B cell (primary cell): ENCODE measurements at regions not wholly inside any gene's neighbourhood (a gene's known extent, or its start where the extent isn't known, plus 50 kb on each side); places are given as distances from the start of the nearest gene placed in this dataset.

Experiments used
- ATAC-seq: fragments of 200-7000 bp; cut with Tn5 transposase; one replicate; pipeline ENCODE4 v1.10.0; 2021; ENCODE audit warnings: low read depth, mild to moderate bottlenecking, moderate number of reproducible peaks, moderate library complexity
- CTCF ChIA-PET: fragments of 350-600 bp; sonication (Branson Sonifier 250); formaldehyde crosslinking; loops from one replicate; lab custom pipeline; 2021; ENCODE audit warnings: antibody characterized with exemption, inconsistent platforms; lab: Charles Lee
- POLR2A ChIA-PET: fragments of 350-600 bp; sonication (Branson Sonifier 250); formaldehyde crosslinking; loops from one replicate; lab custom pipeline; 2021; ENCODE audit warnings: antibody characterized with exemption; lab: Charles Lee
- DNase-seq: peaks from one replicate; pipeline ENCODE4 v3.0.0; 2013
- H2AFZ ChIP-seq: 2 replicates; pipeline ENCODE4 v1.6.1; 2012; ENCODE audit warnings: mild to moderate bottlenecking, low read depth, low read length; ENCODE audit not compliant: insufficient read depth, poor library complexity, severe bottlenecking
- H3K27ac ChIP-seq, 2 donors: 1 replicate in 1 of 2; 2 replicates in 1 of 2; pipeline ENCODE4 v1.5.1; 2012 to 2013; ENCODE audit warnings: low read length in 2 of 2, mild to moderate bottlenecking in 2 of 2, moderate library complexity in 1 of 2
- H3K27me3 ChIP-seq, 4 experiments: fragments of 200-600 bp in 1 of 4; sonication (generic) in 1 of 4; replicated peaks in 1 of 4; 1 replicate in 2 of 4; 2 replicates in 2 of 4; pipeline versions ENCODE4 v1.6.1 to v1.7.0; 2013 to 2016; ENCODE audit warnings: low read length in 3 of 4, mild to moderate bottlenecking in 2 of 4, mixed read lengths in 1 of 4, moderate library complexity in 1 of 4; ENCODE audit not compliant: insufficient read depth in 4 of 4, control insufficient read depth in 3 of 4; ENCODE audit errors: control extremely low read depth in 1 of 4
- H3K36me3 ChIP-seq, 2 experiments: replicated peaks in 1 of 2; 1 replicate in 1 of 2; 2 replicates in 1 of 2; pipeline versions ENCODE4 v1.6.1 to v1.7.1; 2013; ENCODE audit warnings: low read length in 1 of 2; ENCODE audit not compliant: insufficient read depth in 2 of 2, control insufficient read depth in 1 of 2; ENCODE audit errors: control extremely low read depth in 1 of 2, extremely low read depth in 1 of 2
- H3K4me1 ChIP-seq, 2 donors: fragments of 200-600 bp in 1 of 2; sonication (generic) in 1 of 2; 1 replicate in 1 of 2; 2 replicates in 1 of 2; pipeline versions ENCODE4 v1.5.1 to v1.6.1; 2013 to 2017; ENCODE audit warnings: low read length in 2 of 2; ENCODE audit not compliant: control insufficient read depth in 2 of 2, insufficient read depth in 2 of 2
- H3K4me2 ChIP-seq: replicated peaks from 2 replicates; pipeline ENCODE3; 2012; ENCODE audit warnings: mild to moderate bottlenecking, low read depth, low read length; ENCODE audit not compliant: poor library complexity, severe bottlenecking
- H3K4me3 ChIP-seq, 5 experiments: fragments of 200-600 bp in 1 of 5; sonication (generic) in 1 of 5; 1 replicate in 3 of 5; 2 replicates in 2 of 5; pipeline versions ENCODE4 v1.5.1 to v1.7.0; 2011 to 2016; ENCODE audit warnings: low read length in 4 of 5, mild to moderate bottlenecking in 4 of 5, low read depth in 2 of 5, control low read depth in 1 of 5, moderate library complexity in 1 of 5; ENCODE audit not compliant: insufficient read depth in 1 of 5; ENCODE audit errors: control extremely low read depth in 1 of 5, extremely low read depth in 1 of 5
- H3K79me2 ChIP-seq: fragments of 200-600 bp; sonication (generic); one replicate; pipeline ENCODE4 v1.6.0; 2016; ENCODE audit warnings: low read length; ENCODE audit not compliant: control insufficient read depth, insufficient read depth
- H3K9ac ChIP-seq: fragments of 200-600 bp; sonication (generic); 2 replicates; pipeline ENCODE4 v1.6.1; 2017; ENCODE audit warnings: mild to moderate bottlenecking, low read length, moderate library complexity
- H3K9me3 ChIP-seq, 3 donors: one replicate each; pipeline versions ENCODE4 v1.6.1 to v1.7.1; 2013; ENCODE audit warnings: low read length in 2 of 3; ENCODE audit not compliant: control insufficient read depth in 2 of 3, insufficient read depth in 1 of 3; ENCODE audit errors: control extremely low read depth in 1 of 3
- H4K20me1 ChIP-seq: 2 replicates; pipeline ENCODE4 v1.6.0; 2012; ENCODE audit warnings: mild to moderate bottlenecking, low read length; ENCODE audit not compliant: insufficient read depth, control insufficient read depth, poor library complexity, severe bottlenecking
- H3K27ac Mint-ChIP-seq: one replicate; pipeline ENCODE4 v1.8.0; 2021; ENCODE audit warnings: mixed read lengths
- H3K27me3 Mint-ChIP-seq: one replicate; pipeline ENCODE4 v1.8.0; 2021; ENCODE audit warnings: mixed read lengths
- H3K4me1 Mint-ChIP-seq: one replicate; pipeline ENCODE4 v1.8.0; 2021; ENCODE audit warnings: mixed read lengths
- H3K4me3 Mint-ChIP-seq: one replicate; pipeline ENCODE4 v1.8.0; 2021; ENCODE audit warnings: mixed read lengths
- H3K9me3 Mint-ChIP-seq: one replicate; pipeline ENCODE4 v1.8.0; 2022; ENCODE audit warnings: mixed read lengths; ENCODE audit not compliant: insufficient read depth
- CTCF ChIP-seq: fragments of 200-600 bp; IDR thresholded peaks from one replicate; pipeline ENCODE4 v1.8.0; 2022; ENCODE audit warnings: antibody characterized with exemption, mild to moderate bottlenecking
- EZH2 ChIP-seq: IDR thresholded peaks from 2 replicates; pipeline ENCODE4 v1.6.1; 2012; ENCODE audit warnings: borderline replicate concordance, low read depth, mild to moderate bottlenecking, moderate library complexity, low read length; ENCODE audit not compliant: insufficient read depth, poor library complexity, severe bottlenecking
- WGBS: methylation state at CpG from one replicate; pipeline ENCODE4 v1.1.5; 2013; ENCODE audit warnings: missing lambda C conversion rate; ENCODE audit not compliant: insufficient coverage; 5-methylcytosine and 5-hydroxymethylcytosine counted together
- intact Hi-C: fragments of 100-400 bp; cut with micrococcal nuclease; formaldehyde crosslinking; loops from one replicate; pipeline ENCODE4 v1.10.0; 2022

GRCh38 chr1:80779275-80779674 is 1021.5 kb upstream of the ADGRL2 start:
- Mint-ChIP-seq H3K4me3 (no peak overlapping the region), H3K4me1 (no peaks in the 10 kb centered on the region), H3K27me3 (no peaks in the 10 kb centered on the region), H3K9me3 (peaks cover 9% of the 10 kb centered on the region), H3K27ac (no peak overlapping the region)
- Histone ChIP-seq H4K20me1 (no peaks in the 10 kb centered on the region), H3K36me3 (no peaks in the 10 kb centered on the region), H2AFZ (no peak overlapping the region), H3K4me2 (no peak overlapping the region), H3K27me3 (no peaks in the 10 kb centered on the region), H3K79me2 (no peaks in the 10 kb centered on the region), H3K4me1 (no peaks in the 10 kb centered on the region), H3K9ac (no peak overlapping the region), H3K4me3 (no peak overlapping the region), H3K27ac (no peak overlapping the region), H3K9me3 (peaks cover 0 to 23% (median 1%) of the 10 kb centered on the region in 3 donors)
- WGBS, result 82% methylated on average over 1 of the region's 2 CpGs
- POLR2A ChIA-PET, result no interaction called here
- CTCF ChIA-PET, result no interaction called here
- intact Hi-C loops, result no loop called here
- no peak for ATAC-seq
- TF ChIP-seq EZH2 (no peak), CTCF (no peak)
- DNase-seq, result no peak

- no peak overlapping the region for H3K27ac ChIP-seq
- no peaks in the 10 kb centered on the region for H3K79me2 ChIP-seq
- ATAC-seq, result no peak
- POLR2A ChIA-PET, result no interaction called here
- H3K4me1 ChIP-seq, result no peaks in the 10 kb centered on the region
- WGBS, result 92% methylated on average over 11 of the region's 12 CpGs
- intact Hi-C loops, result no loop called here
- DNase-seq, result no peak
- no peaks in the 10 kb centered on the region for H3K36me3 ChIP-seq
- CTCF ChIA-PET, result no interaction called here
- Mint-ChIP-seq H3K4me3 (no peak overlapping the region), H3K27me3 (no peaks in the 10 kb centered on the region), H3K27ac (no peak overlapping the region), H3K9me3 (peaks cover 6% of the 10 kb centered on the region), H3K4me1 (no peaks in the 10 kb centered on the region)
- no peak overlapping the region for H3K4me2 ChIP-seq
- no peaks in the 10 kb centered on the region for H3K27me3 ChIP-seq
- H3K9ac ChIP-seq, result no peak overlapping the region
- no peaks in the 10 kb centered on the region for H4K20me1 ChIP-seq
- H3K4me3 ChIP-seq, result no peak overlapping the region
- no peak overlapping the region for H2AFZ ChIP-seq
- H3K9me3 ChIP-seq, result peaks cover 0 to 15% (median 1%) of the 10 kb centered on the region in 3 donors
- no peak for TF ChIP-seq EZH2
- TF ChIP-seq CTCF, result no peak
Measured at GRCh38 chr1:80778094-80778840, 1022.5 kb upstream of the ADGRL2 start.
